Keratinocyte (primary cell): ENCODE measurements at regions not wholly inside any gene's neighbourhood (a gene's known extent, or its start where the extent isn't known, plus 50 kb on each side); places are given as distances from the start of the nearest gene placed in this dataset.

Source experiments
- DNase-seq: peaks from one replicate; pipeline ENCODE4 v3.0.0-alpha.2; 2011; ENCODE audit warnings: low read depth, missing footprints, low spot score
- FAIRE-seq: peaks from 2 replicates; lab custom pipeline; 2011; peaks lifted over from hg19 to GRCh38; lab: Jason Lieb, UNC
- H2AFZ ChIP-seq: 2 replicates; pipeline ENCODE4 v1.6.0; 2012; ENCODE audit warnings: low read length, control low read depth, inconsistent platforms; ENCODE audit not compliant: control insufficient read depth
- H3K27ac ChIP-seq: 2 replicates; pipeline ENCODE4 v1.5.1; 2011; ENCODE audit warnings: low read length; ENCODE audit not compliant: control insufficient read depth, insufficient read depth
- H3K27me3 ChIP-seq: 3 replicates; pipeline ENCODE4 v1.6.0; 2011; ENCODE audit warnings: low read length; ENCODE audit not compliant: control insufficient read depth, insufficient read depth; ENCODE audit errors: extremely low read depth
- H3K36me3 ChIP-seq, 2 experiments: 2 replicates in 1 of 2; 3 replicates in 1 of 2; pipeline ENCODE4 v1.5.1; 2011; ENCODE audit warnings: low read length in 2 of 2, mild to moderate bottlenecking in 1 of 2; ENCODE audit not compliant: control insufficient read depth in 2 of 2, insufficient read depth in 2 of 2; ENCODE audit errors: extremely low read depth in 1 of 2
- H3K4me1 ChIP-seq: 3 replicates; pipeline ENCODE4 v1.5.1; 2011; ENCODE audit warnings: low read length; ENCODE audit not compliant: control insufficient read depth, insufficient read depth; ENCODE audit errors: extremely low read depth
- H3K4me2 ChIP-seq: 3 replicates; pipeline ENCODE4 v1.6.0; 2011; ENCODE audit warnings: low read depth, low read length; ENCODE audit not compliant: control insufficient read depth, insufficient read depth; ENCODE audit errors: extremely low read depth
- H3K4me3 ChIP-seq, 3 experiments: fragments of 200-600 bp in 1 of 3; sonication (generic) in 1 of 3; 2 replicates in 2 of 3; 3 replicates in 1 of 3; pipeline ENCODE4 v1.5.1; 2011 to 2016; ENCODE audit warnings: low read length in 3 of 3, mild to moderate bottlenecking in 3 of 3, control low read depth in 2 of 3, inconsistent platforms in 1 of 3, low read depth in 1 of 3, mixed read lengths in 1 of 3, mixed run types in 1 of 3, moderate library complexity in 1 of 3; ENCODE audit not compliant: control insufficient read depth in 2 of 3, insufficient read depth in 2 of 3; ENCODE audit errors: extremely low read depth in 1 of 3
- H3K79me2 ChIP-seq: 2 replicates; pipeline ENCODE4 v1.6.0; 2012; ENCODE audit warnings: low read length; ENCODE audit not compliant: control insufficient read depth, insufficient read depth
- H3K9ac ChIP-seq: 3 replicates; pipeline ENCODE4 v1.6.0; 2011; ENCODE audit warnings: low read length; ENCODE audit not compliant: control insufficient read depth, insufficient read depth; ENCODE audit errors: extremely low read depth
- H3K9me1 ChIP-seq: 3 replicates; pipeline ENCODE4 v1.6.0; 2011; ENCODE audit warnings: low read length; ENCODE audit not compliant: control insufficient read depth, insufficient read depth; ENCODE audit errors: extremely low read depth
- H3K9me3 ChIP-seq: 2 replicates; pipeline ENCODE4 v1.5.1; 2012; ENCODE audit warnings: low read depth, low read length; ENCODE audit not compliant: control insufficient read depth
- H4K20me1 ChIP-seq: 3 replicates; pipeline ENCODE4 v1.6.0; 2011; ENCODE audit warnings: low read length; ENCODE audit not compliant: control insufficient read depth, insufficient read depth; ENCODE audit errors: extremely low read depth
- EZH2 ChIP-seq: IDR thresholded peaks from one replicate; pipeline ENCODE4 v1.6.1; 2012; ENCODE audit warnings: inconsistent platforms, mild to moderate bottlenecking, low read length, moderate library complexity
- dilution Hi-C: fragments of 300-500 bp; cut with MboI; formaldehyde crosslinking; loops from one replicate; pipeline ENCODE4 v1.7.0; 2020; ENCODE audit warnings: low sequenced_read_pairs; ENCODE audit not compliant: extremely low pct_ligation_motif_present
- TF ChIP-seq, protein P1 (sequence below), 3 experiments: IDR thresholded peaks in 1 of 3; conservative IDR thresholded peaks in 1 of 3; optimal IDR thresholded peaks in 1 of 3; 2 replicates in 2 of 3; 3 replicates in 1 of 3; pipeline versions ENCODE3 to v1.5.1; 2011; ENCODE audit warnings: low read length in 3 of 3, mild to moderate bottlenecking in 3 of 3, moderate library complexity in 2 of 3, control low read depth in 1 of 3, inconsistent platforms in 1 of 3; ENCODE audit not compliant: insufficient read depth in 2 of 3; ENCODE audit errors: extremely low read depth in 1 of 3

- TF ChIP-seq, protein P1, sequence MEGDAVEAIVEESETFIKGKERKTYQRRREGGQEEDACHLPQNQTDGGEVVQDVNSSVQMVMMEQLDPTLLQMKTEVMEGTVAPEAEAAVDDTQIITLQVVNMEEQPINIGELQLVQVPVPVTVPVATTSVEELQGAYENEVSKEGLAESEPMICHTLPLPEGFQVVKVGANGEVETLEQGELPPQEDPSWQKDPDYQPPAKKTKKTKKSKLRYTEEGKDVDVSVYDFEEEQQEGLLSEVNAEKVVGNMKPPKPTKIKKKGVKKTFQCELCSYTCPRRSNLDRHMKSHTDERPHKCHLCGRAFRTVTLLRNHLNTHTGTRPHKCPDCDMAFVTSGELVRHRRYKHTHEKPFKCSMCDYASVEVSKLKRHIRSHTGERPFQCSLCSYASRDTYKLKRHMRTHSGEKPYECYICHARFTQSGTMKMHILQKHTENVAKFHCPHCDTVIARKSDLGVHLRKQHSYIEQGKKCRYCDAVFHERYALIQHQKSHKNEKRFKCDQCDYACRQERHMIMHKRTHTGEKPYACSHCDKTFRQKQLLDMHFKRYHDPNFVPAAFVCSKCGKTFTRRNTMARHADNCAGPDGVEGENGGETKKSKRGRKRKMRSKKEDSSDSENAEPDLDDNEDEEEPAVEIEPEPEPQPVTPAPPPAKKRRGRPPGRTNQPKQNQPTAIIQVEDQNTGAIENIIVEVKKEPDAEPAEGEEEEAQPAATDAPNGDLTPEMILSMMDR (optimal IDR thresholded peaks at IDR 0.05 in 1 of 3, IDR thresholded peaks at IDR 0.05 in 1 of 3, conservative IDR thresholded peaks at IDR 0.05 in 1 of 3; ENCODE audit: extremely low read depth in 1 of 3, insufficient read depth in 2 of 3, low read length in 3 of 3): no peak
- no peak for TF ChIP-seq EZH2
- FAIRE-seq (no peak), DNase-seq (no peak)
- Histone ChIP-seq H4K20me1 (no peaks in the 10 kb centered on the region), H2AFZ (no peak overlapping the region), H3K9me3 (no peaks in the 10 kb centered on the region), H3K27me3 (no peaks in the 10 kb centered on the region), H3K9me1 (no peaks in the 10 kb centered on the region), H3K27ac (no peak overlapping the region), H3K36me3 (no peaks in the 10 kb centered on the region), H3K4me3 (no peak overlapping the region), H3K4me2 (no peak overlapping the region), H3K9ac (no peak overlapping the region), H3K4me1 (peaks cover 5% of the 10 kb centered on the region), H3K79me2 (no peaks in the 10 kb centered on the region)
- dilution Hi-C loops: no loop called here
Observed at GRCh38 chr2:21228041-21228895, 104.5 kb downstream of the TDRD15 start.

DNA sequence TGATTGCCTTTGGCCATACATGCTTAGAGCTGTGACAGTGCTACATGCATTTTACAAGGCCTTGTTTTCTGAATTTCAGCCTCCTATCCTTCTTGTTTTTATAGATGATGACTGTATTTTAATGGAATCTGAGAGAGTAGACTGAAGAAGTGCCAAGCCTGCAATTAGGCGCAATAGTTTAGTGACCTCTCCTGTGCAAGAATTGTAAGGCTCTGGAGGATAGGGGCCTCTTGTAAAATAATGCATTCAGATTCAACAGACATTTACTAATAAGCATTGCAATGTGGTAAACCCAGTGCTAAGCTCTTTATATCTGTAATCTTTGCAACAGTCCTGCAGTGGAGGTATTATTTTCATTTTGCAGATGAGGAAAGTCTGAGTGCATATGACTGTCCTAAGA is 105.5 kb downstream of the TDRD15 start:
- DNase-seq (no peak), FAIRE-seq (no peak)
- dilution Hi-C loops: no loop called here
- no peaks in the 10 kb centered on the region for H3K4me1 ChIP-seq
- H3K9me1 ChIP-seq: no peaks in the 10 kb centered on the region
- no peak overlapping the region for H3K4me2 ChIP-seq
- no peak for TF ChIP-seq EZH2
- TF ChIP-seq, protein P1 (optimal IDR thresholded peaks at IDR 0.05 in 1 of 3, IDR thresholded peaks at IDR 0.05 in 1 of 3, conservative IDR thresholded peaks at IDR 0.05 in 1 of 3; ENCODE audit: extremely low read depth in 1 of 3, insufficient read depth in 2 of 3, low read length in 3 of 3): no peak
- no peak overlapping the region for H3K9ac ChIP-seq
- no peak overlapping the region for H2AFZ ChIP-seq
- no peak overlapping the region for H3K27ac ChIP-seq
- H3K36me3 ChIP-seq: no peaks in the 10 kb centered on the region
- no peak overlapping the region for H3K4me3 ChIP-seq
- H3K9me3 ChIP-seq: no peaks in the 10 kb centered on the region
- H3K79me2 ChIP-seq: no peaks in the 10 kb centered on the region
- H4K20me1 ChIP-seq: no peaks in the 10 kb centered on the region
- H3K27me3 ChIP-seq: no peaks in the 10 kb centered on the region
